ENCODE measurements at regions not wholly inside any gene's neighbourhood (a gene's known extent, or its start where the extent isn't known, plus 50 kb on each side); places are given as distances from the start of the nearest gene placed in this dataset.

GRCh38 chr20:58039274-58040092, 189.0 kb downstream of the ANKRD60 start:
- TF ChIP-seq CTCF (IDR thresholded peaks at IDR 0.05) (no peak), POLR2A (IDR thresholded peaks at IDR 0.05) (no peak), POLR2AphosphoS5 (IDR thresholded peaks at IDR 0.05) (peak in 1 of 3 donors; percentile 10)

Data from breast epithelium (tissue), 3 donors.